ENCODE measurements at regions not wholly inside any gene's neighbourhood (a gene's known extent, or its start where the extent isn't known, plus 50 kb on each side); places are given as distances from the start of the nearest gene placed in this dataset.

DNA sequence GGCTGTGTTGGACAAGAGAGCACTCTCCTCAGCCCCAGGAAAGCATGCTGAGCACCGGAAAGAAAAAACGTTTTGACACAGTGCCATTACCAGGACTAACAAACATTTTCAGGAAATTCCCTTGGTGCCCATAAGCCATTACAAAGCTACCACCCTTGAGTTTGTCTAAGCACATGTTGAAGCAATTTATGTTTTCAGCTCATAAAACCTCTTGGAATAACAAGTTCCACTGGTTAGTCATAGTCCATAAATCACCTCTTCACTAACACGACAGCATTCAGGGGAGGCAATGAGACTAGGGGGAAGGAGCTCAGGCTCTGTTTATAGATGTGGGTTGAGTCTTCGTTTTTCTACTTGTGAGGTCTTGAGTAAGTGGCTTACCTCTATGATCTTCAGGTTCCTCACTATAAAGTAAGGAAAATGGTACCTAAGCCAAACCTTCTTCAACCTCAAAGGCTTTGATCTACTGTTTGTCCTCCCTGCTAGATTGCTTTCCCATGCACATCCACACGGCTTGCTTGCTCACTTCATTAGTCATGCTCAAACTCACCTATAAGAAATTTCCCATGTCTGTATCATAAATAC, 65.4 kb downstream of the DRD1 start:
- TF ChIP-seq PPARA (CRISPR knock-in tag; IDR thresholded peaks at IDR 0.05; ENCODE audit: borderline replicate concordance) (no peak), CSRNP3 (CRISPR knock-in tag; IDR thresholded peaks at IDR 0.05) (no peak), POU6F1 (CRISPR knock-in tag; IDR thresholded peaks at IDR 0.05; ENCODE audit: borderline replicate concordance, low read depth) (no peak), ZFP30 (CRISPR knock-in tag; IDR thresholded peaks at IDR 0.05) (no peak), ZNF565 (CRISPR knock-in tag; conservative IDR thresholded peaks at IDR 0.05; ENCODE audit: low read depth) (no peak), SNAI2 (CRISPR knock-in tag; IDR thresholded peaks at IDR 0.05) (no peak), OSR1 (CRISPR knock-in tag; IDR thresholded peaks at IDR 0.05) (no peak), ZC3H10 (CRISPR knock-in tag; IDR thresholded peaks at IDR 0.05) (no peak), ARNTL (CRISPR knock-in tag; IDR thresholded peaks at IDR 0.05; ENCODE audit: borderline replicate concordance, low read depth) (no peak), ESRRG (CRISPR knock-in tag; IDR thresholded peaks at IDR 0.05) (no peak), BACH2 (CRISPR knock-in tag; IDR thresholded peaks at IDR 0.05; ENCODE audit: borderline replicate concordance) (no peak), CSDC2 (CRISPR knock-in tag; IDR thresholded peaks at IDR 0.05) (no peak), ZNF8 (CRISPR knock-in tag; IDR thresholded peaks at IDR 0.05) (no peak), ISL1 (CRISPR knock-in tag; IDR thresholded peaks at IDR 0.05) (no peak), ZFP3 (CRISPR knock-in tag; IDR thresholded peaks at IDR 0.05) (no peak), GLIS3 (CRISPR knock-in tag; IDR thresholded peaks at IDR 0.05) (no peak)
- TF ChIP-seq, protein P1, sequence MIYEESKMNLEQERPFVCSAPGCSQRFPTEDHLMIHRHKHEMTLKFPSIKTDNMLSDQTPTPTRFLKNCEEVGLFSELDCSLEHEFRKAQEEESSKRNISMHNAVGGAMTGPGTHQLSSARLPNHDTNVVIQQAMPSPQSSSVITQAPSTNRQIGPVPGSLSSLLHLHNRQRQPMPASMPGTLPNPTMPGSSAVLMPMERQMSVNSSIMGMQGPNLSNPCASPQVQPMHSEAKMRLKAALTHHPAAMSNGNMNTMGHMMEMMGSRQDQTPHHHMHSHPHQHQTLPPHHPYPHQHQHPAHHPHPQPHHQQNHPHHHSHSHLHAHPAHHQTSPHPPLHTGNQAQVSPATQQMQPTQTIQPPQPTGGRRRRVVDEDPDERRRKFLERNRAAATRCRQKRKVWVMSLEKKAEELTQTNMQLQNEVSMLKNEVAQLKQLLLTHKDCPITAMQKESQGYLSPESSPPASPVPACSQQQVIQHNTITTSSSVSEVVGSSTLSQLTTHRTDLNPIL (CRISPR knock-in tag; IDR thresholded peaks at IDR 0.05; ENCODE audit: low read depth) = no peak
- TF ChIP-seq, protein P2, sequence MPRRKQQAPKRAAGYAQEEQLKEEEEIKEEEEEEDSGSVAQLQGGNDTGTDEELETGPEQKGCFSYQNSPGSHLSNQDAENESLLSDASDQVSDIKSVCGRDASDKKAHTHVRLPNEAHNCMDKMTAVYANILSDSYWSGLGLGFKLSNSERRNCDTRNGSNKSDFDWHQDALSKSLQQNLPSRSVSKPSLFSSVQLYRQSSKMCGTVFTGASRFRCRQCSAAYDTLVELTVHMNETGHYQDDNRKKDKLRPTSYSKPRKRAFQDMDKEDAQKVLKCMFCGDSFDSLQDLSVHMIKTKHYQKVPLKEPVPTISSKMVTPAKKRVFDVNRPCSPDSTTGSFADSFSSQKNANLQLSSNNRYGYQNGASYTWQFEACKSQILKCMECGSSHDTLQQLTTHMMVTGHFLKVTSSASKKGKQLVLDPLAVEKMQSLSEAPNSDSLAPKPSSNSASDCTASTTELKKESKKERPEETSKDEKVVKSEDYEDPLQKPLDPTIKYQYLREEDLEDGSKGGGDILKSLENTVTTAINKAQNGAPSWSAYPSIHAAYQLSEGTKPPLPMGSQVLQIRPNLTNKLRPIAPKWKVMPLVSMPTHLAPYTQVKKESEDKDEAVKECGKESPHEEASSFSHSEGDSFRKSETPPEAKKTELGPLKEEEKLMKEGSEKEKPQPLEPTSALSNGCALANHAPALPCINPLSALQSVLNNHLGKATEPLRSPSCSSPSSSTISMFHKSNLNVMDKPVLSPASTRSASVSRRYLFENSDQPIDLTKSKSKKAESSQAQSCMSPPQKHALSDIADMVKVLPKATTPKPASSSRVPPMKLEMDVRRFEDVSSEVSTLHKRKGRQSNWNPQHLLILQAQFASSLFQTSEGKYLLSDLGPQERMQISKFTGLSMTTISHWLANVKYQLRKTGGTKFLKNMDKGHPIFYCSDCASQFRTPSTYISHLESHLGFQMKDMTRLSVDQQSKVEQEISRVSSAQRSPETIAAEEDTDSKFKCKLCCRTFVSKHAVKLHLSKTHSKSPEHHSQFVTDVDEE (CRISPR knock-in tag; IDR thresholded peaks at IDR 0.05) = no peak
- TF ChIP-seq, protein P3, sequence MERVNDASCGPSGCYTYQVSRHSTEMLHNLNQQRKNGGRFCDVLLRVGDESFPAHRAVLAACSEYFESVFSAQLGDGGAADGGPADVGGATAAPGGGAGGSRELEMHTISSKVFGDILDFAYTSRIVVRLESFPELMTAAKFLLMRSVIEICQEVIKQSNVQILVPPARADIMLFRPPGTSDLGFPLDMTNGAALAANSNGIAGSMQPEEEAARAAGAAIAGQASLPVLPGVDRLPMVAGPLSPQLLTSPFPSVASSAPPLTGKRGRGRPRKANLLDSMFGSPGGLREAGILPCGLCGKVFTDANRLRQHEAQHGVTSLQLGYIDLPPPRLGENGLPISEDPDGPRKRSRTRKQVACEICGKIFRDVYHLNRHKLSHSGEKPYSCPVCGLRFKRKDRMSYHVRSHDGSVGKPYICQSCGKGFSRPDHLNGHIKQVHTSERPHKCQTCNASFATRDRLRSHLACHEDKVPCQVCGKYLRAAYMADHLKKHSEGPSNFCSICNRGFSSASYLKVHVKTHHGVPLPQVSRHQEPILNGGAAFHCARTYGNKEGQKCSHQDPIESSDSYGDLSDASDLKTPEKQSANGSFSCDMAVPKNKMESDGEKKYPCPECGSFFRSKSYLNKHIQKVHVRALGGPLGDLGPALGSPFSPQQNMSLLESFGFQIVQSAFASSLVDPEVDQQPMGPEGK (CRISPR knock-in tag; IDR thresholded peaks at IDR 0.05; ENCODE audit: borderline replicate concordance) = no peak
- ATAC-seq = no peak; the same call in 2 of the 3 replicates

DNA sequence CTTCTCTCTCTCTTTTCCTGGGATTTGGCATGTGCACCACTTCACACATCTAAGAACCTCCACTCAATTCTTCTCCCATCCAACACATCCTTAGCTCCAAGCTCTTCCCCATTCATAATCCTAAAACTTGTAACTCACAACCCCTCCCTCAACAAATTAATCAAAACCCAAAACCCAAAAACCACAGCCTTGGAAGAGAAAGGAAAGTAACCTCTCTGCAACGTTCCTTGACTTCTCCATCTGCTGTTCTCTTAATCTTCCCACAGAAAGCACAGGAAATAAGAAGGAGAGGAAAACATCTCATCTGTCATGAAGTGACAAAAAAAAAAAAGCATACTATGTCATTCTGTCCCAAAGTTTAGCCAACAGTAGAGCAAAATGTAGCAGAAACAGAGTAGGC, 66.2 kb downstream of the DRD1 start:
- TF ChIP-seq RARB (CRISPR knock-in tag; IDR thresholded peaks at IDR 0.05) = no peak
- ATAC-seq = no peak

DNA sequence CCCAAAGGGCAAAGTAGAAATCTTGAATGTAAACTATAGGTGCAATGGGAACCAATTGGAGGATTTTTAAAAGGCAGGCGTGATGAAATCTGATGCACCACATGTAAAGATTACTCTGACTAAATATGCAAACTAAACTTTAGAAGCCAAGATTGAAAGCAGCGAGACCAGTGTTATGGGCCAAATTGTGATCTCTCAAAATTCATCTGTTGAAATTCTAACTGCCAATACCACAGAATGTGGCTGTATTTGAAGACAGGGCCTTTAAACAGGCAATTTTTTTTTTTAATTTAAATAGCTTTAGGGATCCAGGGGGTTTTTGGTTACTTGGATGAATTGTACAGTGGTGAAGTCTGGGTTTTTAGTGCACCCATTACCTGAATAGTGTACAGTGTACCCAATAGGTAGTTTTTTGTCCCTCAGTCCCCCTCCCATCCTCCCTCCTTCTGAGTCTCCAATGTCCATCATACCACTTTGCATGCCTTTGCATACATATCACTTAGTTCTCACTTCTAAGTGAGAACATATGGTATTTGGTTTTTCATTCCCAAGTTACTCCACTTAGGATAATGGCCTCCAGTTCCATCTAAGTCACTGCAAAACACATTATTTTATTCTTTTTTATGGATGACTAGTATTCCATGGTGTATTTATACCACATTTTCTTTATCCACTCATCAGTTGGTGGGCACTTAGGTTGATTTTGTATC, 69.7 kb downstream of the DRD1 start:
- ATAC-seq = no peak
- no peak for TF ChIP-seq ZNF70 (CRISPR knock-in tag; IDR thresholded peaks at IDR 0.05)
- TF ChIP-seq BACH2 (CRISPR knock-in tag; IDR thresholded peaks at IDR 0.05; ENCODE audit: borderline replicate concordance) = no peak
- TF ChIP-seq ZNF565 (CRISPR knock-in tag; conservative IDR thresholded peaks at IDR 0.05; ENCODE audit: low read depth) = no peak
- TF ChIP-seq CSRNP3 (CRISPR knock-in tag; IDR thresholded peaks at IDR 0.05) = no peak
- no peak for TF ChIP-seq OSR1 (CRISPR knock-in tag; IDR thresholded peaks at IDR 0.05)
- no peak for TF ChIP-seq GLIS3 (CRISPR knock-in tag; IDR thresholded peaks at IDR 0.05)
- TF ChIP-seq CSDC2 (CRISPR knock-in tag; IDR thresholded peaks at IDR 0.05) = no peak
- TF ChIP-seq, protein P1 (CRISPR knock-in tag; IDR thresholded peaks at IDR 0.05; ENCODE audit: low read depth) = no peak
- TF ChIP-seq ARNTL (CRISPR knock-in tag; IDR thresholded peaks at IDR 0.05; ENCODE audit: borderline replicate concordance, low read depth) = no peak
- TF ChIP-seq TOX (CRISPR knock-in tag; IDR thresholded peaks at IDR 0.05; ENCODE audit: borderline replicate concordance) = no peak
- TF ChIP-seq, protein P3 (CRISPR knock-in tag; IDR thresholded peaks at IDR 0.05; ENCODE audit: borderline replicate concordance) = no peak
- no peak for TF ChIP-seq ZFP30 (CRISPR knock-in tag; IDR thresholded peaks at IDR 0.05)
- TF ChIP-seq PPARA (CRISPR knock-in tag; IDR thresholded peaks at IDR 0.05; ENCODE audit: borderline replicate concordance) = no peak
